GM12875 (cell line): ENCODE measurements at regions not wholly inside any gene's neighbourhood (a gene's known extent, or its start where the extent isn't known, plus 50 kb on each side); places are given as distances from the start of the nearest gene placed in this dataset.
"Not testable (repeated sequence)": the region's sequence is repeated elsewhere in the genome, so short reads cannot be mapped to it uniquely, and the experiment has no call there.

Experiments used
- H3K4me3 ChIP-seq: one replicate; pipeline ENCODE4 v1.5.1; 2011; ENCODE audit warnings: low read depth, low read length, control low read depth
- CTCF ChIP-seq: IDR thresholded peaks from 2 replicates; pipeline ENCODE4 v1.5.1; 2011; ENCODE audit warnings: low read depth, mild to moderate bottlenecking, control low read depth, inconsistent platforms, low read length, moderate library complexity, borderline replicate concordance; ENCODE audit not compliant: insufficient read depth

- no peak for TF ChIP-seq CTCF
- no peak overlapping the region for H3K4me3 ChIP-seq
These were observed 408.6 kb downstream of the LIG4 start for GRCh38 chr13:107806726-107807125.

GRCh38 chr13:107803822-107804495 lies 411.4 kb downstream of the LIG4 start:
- no peak overlapping the region for H3K4me3 ChIP-seq
- no peak for TF ChIP-seq CTCF

DNA sequence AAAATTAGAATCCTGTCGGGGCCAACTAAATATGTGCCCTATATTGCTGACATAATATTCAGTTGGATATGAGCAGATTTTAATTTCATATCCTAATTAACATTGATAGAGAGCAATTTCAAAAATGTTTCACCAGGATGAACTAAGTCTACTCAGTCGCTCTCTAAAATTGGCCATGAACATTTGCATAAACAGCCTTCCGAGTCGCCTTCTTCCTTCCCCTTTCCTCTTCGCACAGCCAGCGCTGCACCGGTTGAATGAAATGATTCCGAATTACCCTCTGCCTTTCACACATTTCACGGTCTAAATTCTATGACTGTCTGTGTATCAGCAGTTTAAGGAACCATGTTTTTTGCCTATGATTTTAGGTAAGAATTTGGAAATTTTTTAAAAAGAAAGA lies 413.7 kb downstream of the LIG4 start:
- no peak for TF ChIP-seq CTCF
- no peak overlapping the region for H3K4me3 ChIP-seq

DNA sequence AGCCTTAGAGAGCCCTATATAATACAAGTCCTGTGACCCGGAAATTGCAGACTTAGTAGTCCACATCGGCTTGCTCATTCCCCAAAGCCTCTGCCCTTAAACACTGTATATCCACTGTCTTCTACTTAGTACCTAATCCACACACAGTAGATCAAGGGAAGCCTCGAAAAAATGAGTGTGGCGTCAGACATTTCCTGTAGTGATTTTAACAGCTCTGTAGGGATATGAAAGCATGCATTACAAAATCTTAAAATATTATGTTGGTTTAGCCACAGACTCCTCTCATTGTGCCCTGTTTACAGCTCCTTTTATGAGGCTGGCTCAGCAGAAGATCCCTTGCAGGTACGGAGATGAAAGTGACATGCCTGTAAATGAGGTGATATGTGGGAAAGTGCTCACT lies 416.3 kb downstream of the LIG4 start:
- no peak overlapping the region for H3K4me3 ChIP-seq
- no peak for TF ChIP-seq CTCF

GRCh38 chr13:107790397-107790796 lies 424.9 kb downstream of the LIG4 start:
- TF ChIP-seq CTCF, result no peak

DNA sequence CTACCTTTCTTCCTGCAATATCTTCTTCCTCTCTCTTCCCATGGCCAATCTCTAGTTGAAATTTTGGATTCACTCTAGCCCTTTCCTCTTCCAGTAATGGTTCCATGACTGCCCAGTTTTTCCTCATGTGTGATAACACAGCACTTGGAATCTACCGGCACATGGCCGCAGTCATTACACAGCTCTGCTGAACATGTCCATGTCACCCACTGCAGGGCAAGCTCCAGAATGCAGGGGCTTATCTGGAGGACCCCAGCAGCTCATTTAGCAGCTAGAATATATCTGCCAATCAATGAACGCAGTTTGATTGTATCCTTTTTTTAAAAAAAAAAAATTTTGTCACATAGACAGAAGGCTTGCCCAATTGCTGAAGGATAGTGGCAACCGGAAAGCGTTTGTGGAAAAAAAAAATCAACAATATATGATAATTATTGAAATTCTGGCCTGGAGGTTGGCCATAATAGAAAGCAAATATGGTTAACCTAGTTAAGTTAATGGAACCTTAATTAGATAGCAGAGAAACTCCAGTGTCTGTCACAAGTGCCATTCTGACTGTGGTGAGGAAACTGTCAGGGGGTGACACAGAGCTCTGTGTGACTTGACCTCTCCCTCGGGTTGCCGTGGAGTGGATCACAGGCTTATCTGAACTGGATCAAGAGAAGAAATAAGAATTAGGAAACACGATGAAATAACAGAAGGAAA lies 426.7 kb downstream of the LIG4 start:
- no peak overlapping the region for H3K4me3 ChIP-seq
- TF ChIP-seq CTCF, result no peak

More at GRCh38 chr13:107790397-107790796, 424.9 kb downstream of the LIG4 start:
- no peak overlapping the region for H3K4me3 ChIP-seq

DNA sequence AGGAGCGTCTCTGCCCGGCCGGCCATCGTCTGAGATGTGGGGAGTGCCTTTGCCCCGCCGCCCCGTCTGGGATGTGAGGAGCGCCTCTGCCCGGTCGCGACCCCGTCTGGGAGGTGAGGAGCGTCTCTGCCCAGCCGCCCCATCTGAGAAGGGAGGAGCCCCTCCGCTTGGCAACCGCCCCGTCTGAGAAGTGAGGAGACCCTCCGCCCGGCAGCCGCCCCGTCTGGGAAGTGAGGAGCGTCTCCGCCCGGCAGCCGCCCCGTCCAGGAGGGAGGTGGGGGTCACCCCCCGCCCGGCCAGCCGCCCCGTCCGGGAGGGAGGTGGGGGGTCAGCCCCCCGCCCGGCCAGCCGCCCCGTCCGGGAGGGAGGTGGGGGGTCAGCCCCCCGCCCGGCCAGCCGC lies 432.7 kb downstream of the LIG4 start:
- not testable (repeated sequence) for H3K4me3 ChIP-seq
